ENCODE measurements at regions not wholly inside any gene's neighbourhood (a gene's known extent, or its start where the extent isn't known, plus 50 kb on each side); places are given as distances from the start of the nearest gene placed in this dataset.
"Not testable (repeated sequence)": the region's sequence is repeated elsewhere in the genome, so short reads cannot be mapped to it uniquely, and the experiment has no call there.

- H3K4me3 ChIP-seq (ENCODE audit: severe bottlenecking); DNase-seq (ENCODE audit: low spot score); H3K27me3 ChIP-seq (ENCODE audit: insufficient read depth, poor library complexity, severe bottlenecking); H3K4me1 ChIP-seq (ENCODE audit: insufficient read depth, poor library complexity, severe bottlenecking); H3K9me3 ChIP-seq (ENCODE audit: severe bottlenecking); ATAC-seq (ENCODE audit: low read depth); H3K36me3 ChIP-seq (ENCODE audit: low read depth); H3K27ac ChIP-seq (ENCODE audit: poor library complexity, severe bottlenecking): not testable (repeated sequence)
Observed at GRCh38 chr10:46845640-46846039, 65.6 kb upstream of the PTPN20 start.

DNA sequence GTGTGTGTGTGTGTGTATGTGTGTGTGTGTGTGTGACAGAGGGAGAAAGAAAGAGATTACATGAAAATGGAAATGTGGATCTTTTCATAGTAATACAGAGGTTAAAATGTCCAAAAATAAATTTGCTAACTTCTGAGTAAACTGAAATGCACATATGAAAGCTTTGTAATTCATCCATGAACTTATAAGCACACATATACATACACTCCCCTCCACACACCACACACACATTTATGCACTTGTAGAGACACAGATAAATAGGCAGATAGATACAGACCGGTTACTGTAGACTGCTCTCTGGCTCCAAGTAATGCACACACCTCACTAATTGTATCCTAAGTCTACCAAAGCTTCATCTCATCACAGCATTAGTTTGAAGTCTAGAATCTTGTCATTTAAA, 50.5 kb upstream of the PTPN20 start:
- H3K27ac ChIP-seq (ENCODE audit: poor library complexity, severe bottlenecking); H3K4me3 ChIP-seq (ENCODE audit: severe bottlenecking); H3K36me3 ChIP-seq (ENCODE audit: low read depth); DNase-seq (ENCODE audit: low spot score); ATAC-seq (ENCODE audit: low read depth); H3K4me1 ChIP-seq (ENCODE audit: insufficient read depth, poor library complexity, severe bottlenecking); H3K27me3 ChIP-seq (ENCODE audit: insufficient read depth, poor library complexity, severe bottlenecking); H3K9me3 ChIP-seq (ENCODE audit: severe bottlenecking): not testable (repeated sequence)

Data from RWPE2 (cell line).